ENCODE measurements at regions not wholly inside any gene's neighbourhood (a gene's known extent, or its start where the extent isn't known, plus 50 kb on each side); places are given as distances from the start of the nearest gene placed in this dataset.

DNA sequence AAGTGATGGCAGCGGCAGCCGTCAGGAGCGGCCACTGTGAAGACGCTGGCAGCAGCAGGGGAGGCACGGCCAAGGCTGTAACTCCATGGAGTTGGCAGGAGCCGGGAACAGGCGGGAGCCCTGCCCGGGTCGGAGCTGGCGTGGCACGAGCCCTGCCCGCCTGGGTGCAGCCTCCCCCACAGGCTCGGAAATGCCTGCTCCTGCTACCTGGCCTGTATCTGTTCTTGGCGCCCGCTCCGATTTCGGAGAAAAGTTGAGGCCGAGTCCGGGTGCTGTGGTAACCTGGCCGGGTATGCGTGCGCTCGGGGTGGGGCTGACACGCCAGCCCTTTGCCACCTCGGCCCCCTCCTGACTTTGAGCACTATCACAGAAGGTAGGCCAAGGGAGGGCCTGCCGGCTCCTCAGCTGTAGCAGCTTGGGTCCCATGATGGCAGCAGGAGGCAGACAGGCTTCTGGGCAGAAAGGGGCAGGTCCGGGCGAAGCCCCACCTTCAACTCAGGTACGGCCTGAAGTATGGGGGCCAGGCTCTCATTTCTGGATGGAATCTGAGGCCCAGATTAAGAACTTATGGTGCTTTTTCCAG, 51.2 kb upstream of the SHISA3 start:
- H3K27me3 ChIP-seq (ENCODE audit: low read depth, low read length) = no peaks in the 10 kb centered on the region; the same call in 1 of the 2 replicates

DNA sequence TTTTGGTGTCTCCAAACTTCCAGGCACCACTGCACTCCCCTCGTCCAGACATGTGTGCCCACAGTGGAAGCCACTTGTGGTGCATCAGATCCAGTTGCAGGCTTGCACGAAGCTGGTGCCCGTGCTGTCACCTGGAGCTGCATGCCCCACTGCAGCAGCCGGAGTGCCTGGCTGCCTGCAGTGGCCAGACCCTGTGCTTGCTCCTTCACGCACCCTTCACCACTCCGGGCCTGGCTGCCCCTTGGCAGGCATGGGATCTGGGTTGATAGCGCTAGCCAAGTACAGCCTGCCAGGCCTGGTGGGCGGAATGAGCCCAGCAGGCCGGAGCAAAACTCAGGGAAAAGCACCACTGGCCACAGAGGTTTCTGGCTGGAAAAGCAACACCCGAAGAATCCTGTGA, 50.2 kb upstream of the SHISA3 start:
- H3K36me3 ChIP-seq (replicated peaks; ENCODE audit: low read depth, low read length) = no peaks in the 10 kb centered on the region
- H4K20me1 ChIP-seq (ENCODE audit: insufficient read depth, low read length) = no peaks in the 10 kb centered on the region
- H3K27ac ChIP-seq (ENCODE audit: low read length) = no peak overlapping the region
- H2AFZ ChIP-seq (ENCODE audit: low read depth, low read length) = no peak overlapping the region
- no peaks in the 10 kb centered on the region for H3K9me3 ChIP-seq (ENCODE audit: insufficient read depth, low read length)
- TF ChIP-seq, protein P1, sequence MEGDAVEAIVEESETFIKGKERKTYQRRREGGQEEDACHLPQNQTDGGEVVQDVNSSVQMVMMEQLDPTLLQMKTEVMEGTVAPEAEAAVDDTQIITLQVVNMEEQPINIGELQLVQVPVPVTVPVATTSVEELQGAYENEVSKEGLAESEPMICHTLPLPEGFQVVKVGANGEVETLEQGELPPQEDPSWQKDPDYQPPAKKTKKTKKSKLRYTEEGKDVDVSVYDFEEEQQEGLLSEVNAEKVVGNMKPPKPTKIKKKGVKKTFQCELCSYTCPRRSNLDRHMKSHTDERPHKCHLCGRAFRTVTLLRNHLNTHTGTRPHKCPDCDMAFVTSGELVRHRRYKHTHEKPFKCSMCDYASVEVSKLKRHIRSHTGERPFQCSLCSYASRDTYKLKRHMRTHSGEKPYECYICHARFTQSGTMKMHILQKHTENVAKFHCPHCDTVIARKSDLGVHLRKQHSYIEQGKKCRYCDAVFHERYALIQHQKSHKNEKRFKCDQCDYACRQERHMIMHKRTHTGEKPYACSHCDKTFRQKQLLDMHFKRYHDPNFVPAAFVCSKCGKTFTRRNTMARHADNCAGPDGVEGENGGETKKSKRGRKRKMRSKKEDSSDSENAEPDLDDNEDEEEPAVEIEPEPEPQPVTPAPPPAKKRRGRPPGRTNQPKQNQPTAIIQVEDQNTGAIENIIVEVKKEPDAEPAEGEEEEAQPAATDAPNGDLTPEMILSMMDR (IDR thresholded peaks at IDR 0.05; ENCODE audit: low read depth, low read length) = no peak
- no peak for TF ChIP-seq EZH2phosphoT487 (IDR thresholded peaks at IDR 0.05; ENCODE audit: low read depth)
- peaks cover 18% of the 10 kb centered on the region for H3K4me1 ChIP-seq (ENCODE audit: low read length)
- H3K4me3 ChIP-seq (ENCODE audit: low read length) = no peak overlapping the region
- H3K79me2 ChIP-seq (ENCODE audit: low read length) = no peaks in the 10 kb centered on the region
- no peaks in the 10 kb centered on the region; the same call in 1 of the 2 replicates for H3K27me3 ChIP-seq (ENCODE audit: low read depth, low read length)
- H3K9ac ChIP-seq (ENCODE audit: low read length) = no peak overlapping the region
- H3K4me2 ChIP-seq (ENCODE audit: low read length) = no peak overlapping the region

More for the DNA sequence above, 51.2 kb upstream of the SHISA3 start:
- TF ChIP-seq, protein P1 (IDR thresholded peaks at IDR 0.05; ENCODE audit: low read depth, low read length) = no peak
- TF ChIP-seq EZH2phosphoT487 (IDR thresholded peaks at IDR 0.05; ENCODE audit: low read depth) = no peak
- Histone ChIP-seq H3K79me2 (ENCODE audit: low read length) (no peaks in the 10 kb centered on the region), H2AFZ (ENCODE audit: low read depth, low read length) (no peak overlapping the region), H3K4me1 (ENCODE audit: low read length) (peaks cover 15% of the 10 kb centered on the region), H3K4me2 (ENCODE audit: low read length) (no peak overlapping the region), H3K9ac (ENCODE audit: low read length) (no peak overlapping the region), H3K27ac (ENCODE audit: low read length) (no peak overlapping the region), H4K20me1 (ENCODE audit: insufficient read depth, low read length) (no peaks in the 10 kb centered on the region), H3K36me3 (replicated peaks; ENCODE audit: low read depth, low read length) (no peaks in the 10 kb centered on the region), H3K4me3 (ENCODE audit: low read length) (no peak overlapping the region), H3K9me3 (ENCODE audit: insufficient read depth, low read length) (no peaks in the 10 kb centered on the region)
